ENCODE measurements at regions not wholly inside any gene's neighbourhood (a gene's known extent, or its start where the extent isn't known, plus 50 kb on each side); places are given as distances from the start of the nearest gene placed in this dataset.

DNA sequence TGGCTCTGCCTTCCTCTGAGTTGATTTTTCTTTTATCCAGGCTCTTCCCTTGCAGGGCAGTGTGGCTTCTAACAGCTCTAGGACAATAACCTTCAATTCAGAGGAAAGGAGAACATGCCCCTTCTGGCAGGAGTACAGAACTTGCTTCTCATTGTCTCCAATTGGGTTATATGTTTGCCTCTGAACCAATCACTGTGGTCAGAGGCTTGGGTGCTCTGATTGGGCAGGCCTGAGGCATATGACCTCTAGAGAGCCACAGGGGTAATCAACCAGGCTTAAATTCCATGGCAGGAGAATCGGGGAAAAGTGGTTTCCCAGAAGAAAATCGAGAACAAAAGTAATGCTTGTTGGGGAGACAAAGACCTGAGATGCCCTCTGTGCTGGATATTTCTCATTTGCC, 240.0 kb downstream of the REEP3 start:
- no peak overlapping the region for H3K4me3 ChIP-seq (ENCODE audit: control insufficient read depth, low read depth, low read length)
- DNase-seq (ENCODE audit: low read depth), result no peak
- TF ChIP-seq, protein P1, sequence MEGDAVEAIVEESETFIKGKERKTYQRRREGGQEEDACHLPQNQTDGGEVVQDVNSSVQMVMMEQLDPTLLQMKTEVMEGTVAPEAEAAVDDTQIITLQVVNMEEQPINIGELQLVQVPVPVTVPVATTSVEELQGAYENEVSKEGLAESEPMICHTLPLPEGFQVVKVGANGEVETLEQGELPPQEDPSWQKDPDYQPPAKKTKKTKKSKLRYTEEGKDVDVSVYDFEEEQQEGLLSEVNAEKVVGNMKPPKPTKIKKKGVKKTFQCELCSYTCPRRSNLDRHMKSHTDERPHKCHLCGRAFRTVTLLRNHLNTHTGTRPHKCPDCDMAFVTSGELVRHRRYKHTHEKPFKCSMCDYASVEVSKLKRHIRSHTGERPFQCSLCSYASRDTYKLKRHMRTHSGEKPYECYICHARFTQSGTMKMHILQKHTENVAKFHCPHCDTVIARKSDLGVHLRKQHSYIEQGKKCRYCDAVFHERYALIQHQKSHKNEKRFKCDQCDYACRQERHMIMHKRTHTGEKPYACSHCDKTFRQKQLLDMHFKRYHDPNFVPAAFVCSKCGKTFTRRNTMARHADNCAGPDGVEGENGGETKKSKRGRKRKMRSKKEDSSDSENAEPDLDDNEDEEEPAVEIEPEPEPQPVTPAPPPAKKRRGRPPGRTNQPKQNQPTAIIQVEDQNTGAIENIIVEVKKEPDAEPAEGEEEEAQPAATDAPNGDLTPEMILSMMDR (conservative IDR thresholded peaks at IDR 0.05; ENCODE audit: control insufficient read depth, insufficient read depth, low read depth, low read length), result no peak

DNA sequence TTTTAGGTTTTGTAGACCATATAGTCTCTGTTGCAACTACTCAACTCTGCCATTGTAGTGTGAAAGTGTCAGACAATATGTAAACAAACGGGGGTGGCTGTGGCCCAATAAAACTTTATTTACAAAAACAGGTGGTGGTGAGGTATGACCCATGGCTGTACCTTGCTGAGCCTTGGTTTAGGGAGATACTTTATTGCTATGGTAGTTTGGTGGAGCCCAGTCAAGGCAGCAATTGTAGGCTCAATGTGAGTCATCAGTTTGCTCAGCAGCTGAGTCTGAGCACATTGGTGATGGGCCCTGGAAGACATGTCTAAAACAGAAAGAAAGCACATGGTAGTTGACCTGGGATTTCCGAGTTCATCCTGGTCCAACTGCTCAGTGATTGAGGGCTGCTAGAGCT, 242.5 kb downstream of the REEP3 start:
- TF ChIP-seq, protein P1 (conservative IDR thresholded peaks at IDR 0.05; ENCODE audit: control insufficient read depth, insufficient read depth, low read depth, low read length), result no peak
- no peak overlapping the region for H3K4me3 ChIP-seq (ENCODE audit: control insufficient read depth, low read depth, low read length)
- DNase-seq (ENCODE audit: low read depth), result peak; percentile 53

DNA sequence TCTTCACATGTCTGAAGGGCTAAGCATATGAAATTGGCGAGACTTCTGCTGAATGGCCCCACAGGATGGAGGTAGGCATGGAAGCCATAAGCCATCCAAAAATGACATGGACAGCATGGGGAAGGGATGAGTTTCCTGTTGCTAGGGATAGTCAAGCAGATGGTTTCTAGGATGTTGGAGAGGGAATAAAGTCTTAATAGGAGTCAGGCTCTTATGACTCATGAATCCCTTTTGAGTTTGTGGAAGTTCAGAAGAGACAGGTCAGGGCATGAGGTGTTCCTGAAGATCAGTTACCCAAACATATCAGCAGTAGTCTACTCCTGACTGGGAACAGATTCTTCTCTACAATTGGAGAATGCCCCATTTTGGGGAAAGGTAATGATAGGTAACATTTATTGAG, 243.9 kb downstream of the REEP3 start:
- no peak overlapping the region for H3K4me3 ChIP-seq (ENCODE audit: control insufficient read depth, low read depth, low read length)
- peak; percentile 81 for DNase-seq (ENCODE audit: low read depth)
- TF ChIP-seq, protein P1 (conservative IDR thresholded peaks at IDR 0.05; ENCODE audit: control insufficient read depth, insufficient read depth, low read depth, low read length), result no peak

DNA sequence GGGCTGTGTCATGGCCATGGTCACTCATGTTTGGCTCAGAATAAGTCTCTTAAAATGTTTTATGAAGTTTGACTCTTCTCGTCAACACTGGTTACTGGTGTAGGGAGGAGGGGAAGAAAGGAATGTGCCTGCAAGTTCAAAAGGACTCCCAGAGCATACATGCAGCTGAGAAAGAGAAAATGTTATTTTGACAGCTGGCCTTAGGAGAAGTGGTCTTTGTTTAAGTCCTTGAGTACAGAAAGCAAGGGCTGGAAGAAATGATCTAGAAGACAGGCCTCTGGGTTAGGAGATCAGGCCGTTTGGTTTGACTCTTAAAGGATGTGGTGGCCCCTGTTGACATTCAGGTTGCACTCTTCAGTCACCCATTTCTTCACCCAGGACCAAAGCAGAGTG, 245.5 kb downstream of the REEP3 start:
- TF ChIP-seq, protein P1 (conservative IDR thresholded peaks at IDR 0.05; ENCODE audit: control insufficient read depth, insufficient read depth, low read depth, low read length), result no peak
- no peak for DNase-seq (ENCODE audit: low read depth)

DNA sequence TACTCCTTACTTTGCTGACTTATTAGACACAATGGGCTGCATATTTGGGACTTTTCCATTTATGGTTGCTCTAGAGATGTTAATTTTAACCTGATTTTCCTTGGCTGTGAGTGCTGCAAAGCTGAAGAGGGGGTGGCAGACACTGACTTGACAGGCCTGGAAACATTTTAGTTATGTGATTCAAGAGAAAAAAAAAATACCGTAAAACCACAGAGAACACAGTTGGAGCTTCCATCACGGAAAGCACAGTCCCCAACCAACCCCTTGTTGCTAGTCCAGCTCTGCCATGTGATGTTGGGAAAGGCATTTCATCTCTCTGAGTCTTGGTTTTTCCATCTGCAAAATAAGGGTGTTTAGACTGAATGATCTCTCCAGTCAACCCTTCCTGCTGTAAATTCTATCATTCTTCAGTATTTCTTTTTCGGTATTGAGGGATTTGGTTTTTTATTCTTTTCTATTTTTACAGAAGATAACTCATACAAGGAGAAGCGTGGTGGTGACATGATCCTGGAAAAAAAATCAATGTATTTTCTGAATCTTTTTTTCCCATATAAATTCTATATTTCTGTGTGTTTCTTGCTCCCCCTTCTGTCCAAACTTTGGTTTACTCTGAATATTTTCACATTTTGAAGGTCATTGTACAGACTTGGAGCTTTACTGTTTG, 246.1 kb downstream of the REEP3 start:
- H3K4me3 ChIP-seq (ENCODE audit: control insufficient read depth, low read depth, low read length), result no peak overlapping the region
- TF ChIP-seq, protein P1 (conservative IDR thresholded peaks at IDR 0.05; ENCODE audit: control insufficient read depth, insufficient read depth, low read depth, low read length), result peak; percentile 52
- peak; percentile 63 for DNase-seq (ENCODE audit: low read depth)

More for the DNA sequence above, 245.5 kb downstream of the REEP3 start:
- no peak overlapping the region for H3K4me3 ChIP-seq (ENCODE audit: control insufficient read depth, low read depth, low read length)

DNA sequence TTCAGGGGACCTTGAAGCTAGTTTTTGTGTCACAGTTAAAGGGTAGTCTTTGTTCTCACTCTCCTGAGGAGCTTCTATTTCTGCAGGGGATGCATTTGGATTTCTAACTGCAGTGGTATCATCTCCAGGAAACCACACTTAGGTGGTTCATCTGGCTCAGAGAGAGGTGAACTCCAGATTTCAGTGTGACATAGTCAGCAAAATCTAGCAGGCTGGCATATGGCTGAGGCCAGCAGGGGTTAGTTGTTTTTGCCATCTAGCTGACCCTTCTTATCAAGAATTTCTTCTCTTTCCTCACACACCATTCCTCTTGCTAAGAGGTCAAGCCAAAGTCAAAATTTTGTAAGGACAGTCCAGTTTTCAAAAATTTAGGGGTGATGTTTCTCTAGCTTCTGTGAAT, 248.2 kb downstream of the REEP3 start:
- TF ChIP-seq, protein P1 (conservative IDR thresholded peaks at IDR 0.05; ENCODE audit: control insufficient read depth, insufficient read depth, low read depth, low read length), result no peak
- H3K4me3 ChIP-seq (ENCODE audit: control insufficient read depth, low read depth, low read length), result no peak overlapping the region
- no peak for DNase-seq (ENCODE audit: low read depth)

DNA sequence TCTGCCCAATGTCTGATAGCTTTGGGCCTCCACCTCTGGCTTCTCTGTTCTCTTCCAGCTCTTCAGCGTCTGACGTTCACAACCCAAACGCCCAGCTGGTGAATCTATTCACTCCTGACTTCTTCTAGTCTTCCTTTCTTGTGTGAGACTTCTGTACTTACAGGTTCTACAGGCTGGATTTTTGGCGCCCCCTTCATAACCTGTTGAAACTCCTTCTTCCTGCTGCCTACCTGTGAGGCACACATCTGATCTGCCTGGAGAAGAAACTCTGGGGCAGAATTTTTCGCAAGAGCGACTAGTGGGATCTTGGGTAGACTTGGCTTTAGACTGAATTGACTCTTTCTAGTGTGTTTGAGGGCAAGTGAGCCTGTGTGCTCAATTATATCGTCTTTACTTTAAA, 249.3 kb downstream of the REEP3 start:
- H3K4me3 ChIP-seq (ENCODE audit: control insufficient read depth, low read depth, low read length), result no peak overlapping the region
- TF ChIP-seq, protein P1 (conservative IDR thresholded peaks at IDR 0.05; ENCODE audit: control insufficient read depth, insufficient read depth, low read depth, low read length), result no peak
- no peak for DNase-seq (ENCODE audit: low read depth)

Measured in fibroblast of mammary gland (primary cell).